AG10803 (cell line): ENCODE measurements at regions not wholly inside any gene's neighbourhood (a gene's known extent, or its start where the extent isn't known, plus 50 kb on each side); places are given as distances from the start of the nearest gene placed in this dataset.

Experiments used
- DNase-seq: peaks from one replicate; pipeline ENCODE4 v3.0.0; 2010; ENCODE audit warnings: low read depth
- H3K4me3 ChIP-seq: 2 replicates; pipeline ENCODE4 v1.5.1; 2011; ENCODE audit warnings: mild to moderate bottlenecking, low read length, control low read depth
- CTCF ChIP-seq: conservative IDR thresholded peaks from 2 replicates; pipeline ENCODE4 v1.5.1; 2011; ENCODE audit warnings: mild to moderate bottlenecking, low read length, control low read depth, inconsistent platforms

DNA sequence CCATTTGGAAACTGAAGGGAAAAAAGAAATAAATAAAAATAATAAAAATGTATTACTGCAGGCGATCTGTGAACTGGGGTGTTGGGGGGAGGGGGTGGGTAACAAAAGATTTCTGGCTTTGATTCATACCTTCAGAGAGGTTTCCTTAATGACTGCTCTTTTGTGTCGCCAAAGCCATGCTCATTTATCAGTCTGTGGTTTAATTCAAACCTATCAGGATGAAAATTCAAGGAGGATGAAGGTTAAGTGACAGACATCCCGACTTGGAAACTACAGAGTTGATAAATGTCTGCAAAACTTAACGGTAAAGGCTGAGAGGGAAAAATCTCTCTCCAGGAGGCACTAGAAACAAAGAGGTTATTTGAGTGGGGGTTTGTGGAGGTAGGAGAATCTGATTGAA, 278.2 kb downstream of the PSAT1 start:
- no peak for DNase-seq
- no peak overlapping the region for H3K4me3 ChIP-seq
- no peak for TF ChIP-seq CTCF

GRCh38 chr9:78575771-78576170, 278.8 kb downstream of the PSAT1 start:
- DNase-seq = no peak
- TF ChIP-seq CTCF = no peak
- no peak overlapping the region for H3K4me3 ChIP-seq

- DNase-seq = no peak
- TF ChIP-seq CTCF = no peak
- H3K4me3 ChIP-seq = no peak overlapping the region
These were observed 280.4 kb downstream of the PSAT1 start for GRCh38 chr9:78577156-78577906.

- TF ChIP-seq CTCF = no peak
- no peak overlapping the region for H3K4me3 ChIP-seq
- DNase-seq = peak; percentile 72
These were observed 281.1 kb downstream of the PSAT1 start for GRCh38 chr9:78578072-78578471.

- TF ChIP-seq CTCF = no peak
These were observed 285.9 kb downstream of the PSAT1 start for GRCh38 chr9:78582821-78583220.

DNA sequence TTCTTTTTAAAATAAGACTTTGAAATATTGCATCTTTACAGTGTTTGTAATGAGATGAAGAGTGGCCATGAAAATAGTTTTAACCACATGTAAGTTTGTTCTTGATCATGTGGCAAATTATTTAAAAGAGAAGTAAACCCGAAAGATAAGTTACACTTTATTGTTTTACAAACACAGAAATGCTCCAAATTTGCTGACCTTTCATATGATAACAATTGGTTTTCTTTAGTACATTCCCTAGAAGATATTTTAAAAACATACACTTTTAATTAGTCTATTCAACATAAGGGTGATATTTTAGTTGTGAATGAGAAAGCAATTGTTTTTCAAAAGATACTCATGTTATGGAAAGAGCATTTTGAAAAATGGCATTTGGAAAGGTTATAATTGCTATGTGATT, 287.7 kb downstream of the PSAT1 start:
- no peak for TF ChIP-seq CTCF
- DNase-seq = no peak
- no peak overlapping the region for H3K4me3 ChIP-seq

More at GRCh38 chr9:78582821-78583220, 285.9 kb downstream of the PSAT1 start:
- no peak for DNase-seq
- H3K4me3 ChIP-seq = no peak overlapping the region

- DNase-seq = no peak
- no peak overlapping the region for H3K4me3 ChIP-seq
- TF ChIP-seq CTCF = no peak
These were observed 289.0 kb downstream of the PSAT1 start for GRCh38 chr9:78585909-78586308.
